ENCODE measurements at regions not wholly inside any gene's neighbourhood (a gene's known extent, or its start where the extent isn't known, plus 50 kb on each side); places are given as distances from the start of the nearest gene placed in this dataset.
"Not testable (repeated sequence)": the region's sequence is repeated elsewhere in the genome, so short reads cannot be mapped to it uniquely, and the experiment has no call there.

DNA sequence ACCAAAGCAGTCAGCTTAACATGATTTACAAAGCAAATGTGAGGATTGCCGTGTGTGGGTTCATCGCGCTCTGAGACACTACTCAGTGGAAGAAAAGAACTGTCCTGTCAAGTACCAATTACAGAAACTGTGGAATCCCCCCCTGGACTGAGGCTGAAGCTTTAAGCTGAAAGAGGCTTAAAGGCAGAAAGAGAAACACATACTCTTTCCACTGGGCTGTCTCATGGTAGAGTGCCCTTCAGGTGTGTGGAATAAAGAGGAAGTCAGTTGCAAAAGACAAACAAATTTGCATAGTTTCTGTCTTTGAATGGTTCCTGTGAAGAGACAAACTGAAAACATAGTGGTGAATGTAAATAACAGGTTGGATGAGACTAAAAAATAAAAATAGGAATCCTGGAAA lies 560.4 kb upstream of the SYNCRIP start:
- intact Hi-C loops (cut with DNase I): no loop called here
- Histone ChIP-seq H3K27me3 (ENCODE audit: control insufficient read depth, insufficient read depth, low read length) (no peaks in the 10 kb centered on the region), H3K27ac (ENCODE audit: low read depth in 2 of 2, low read length in 2 of 2) (no peak overlapping the region), H3K4me3 (ENCODE audit: low read length in 3 of 3) (no peak overlapping the region), H3K4me1 (ENCODE audit: control insufficient read depth in 2 of 3, insufficient read depth in 2 of 3, low read depth in 1 of 3, low read length in 3 of 3) (no peaks in the 10 kb centered on the region), H3K9ac (ENCODE audit: low read length in 3 of 3) (no peak overlapping the region), H3K36me3 (ENCODE audit: control insufficient read depth in 2 of 3, insufficient read depth in 3 of 3, low read length in 3 of 3) (no peaks in the 10 kb centered on the region), H3K9me3 (ENCODE audit: control insufficient read depth in 2 of 3, insufficient read depth in 1 of 3, low read length in 3 of 3) (no peaks in the 10 kb centered on the region)
- DNase-seq (no peak), FAIRE-seq (no peak)
- TF ChIP-seq, protein P1, sequence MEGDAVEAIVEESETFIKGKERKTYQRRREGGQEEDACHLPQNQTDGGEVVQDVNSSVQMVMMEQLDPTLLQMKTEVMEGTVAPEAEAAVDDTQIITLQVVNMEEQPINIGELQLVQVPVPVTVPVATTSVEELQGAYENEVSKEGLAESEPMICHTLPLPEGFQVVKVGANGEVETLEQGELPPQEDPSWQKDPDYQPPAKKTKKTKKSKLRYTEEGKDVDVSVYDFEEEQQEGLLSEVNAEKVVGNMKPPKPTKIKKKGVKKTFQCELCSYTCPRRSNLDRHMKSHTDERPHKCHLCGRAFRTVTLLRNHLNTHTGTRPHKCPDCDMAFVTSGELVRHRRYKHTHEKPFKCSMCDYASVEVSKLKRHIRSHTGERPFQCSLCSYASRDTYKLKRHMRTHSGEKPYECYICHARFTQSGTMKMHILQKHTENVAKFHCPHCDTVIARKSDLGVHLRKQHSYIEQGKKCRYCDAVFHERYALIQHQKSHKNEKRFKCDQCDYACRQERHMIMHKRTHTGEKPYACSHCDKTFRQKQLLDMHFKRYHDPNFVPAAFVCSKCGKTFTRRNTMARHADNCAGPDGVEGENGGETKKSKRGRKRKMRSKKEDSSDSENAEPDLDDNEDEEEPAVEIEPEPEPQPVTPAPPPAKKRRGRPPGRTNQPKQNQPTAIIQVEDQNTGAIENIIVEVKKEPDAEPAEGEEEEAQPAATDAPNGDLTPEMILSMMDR (IDR thresholded peaks at IDR 0.05; ENCODE audit: borderline replicate concordance, extremely low read depth, insufficient read depth): no peak

DNA sequence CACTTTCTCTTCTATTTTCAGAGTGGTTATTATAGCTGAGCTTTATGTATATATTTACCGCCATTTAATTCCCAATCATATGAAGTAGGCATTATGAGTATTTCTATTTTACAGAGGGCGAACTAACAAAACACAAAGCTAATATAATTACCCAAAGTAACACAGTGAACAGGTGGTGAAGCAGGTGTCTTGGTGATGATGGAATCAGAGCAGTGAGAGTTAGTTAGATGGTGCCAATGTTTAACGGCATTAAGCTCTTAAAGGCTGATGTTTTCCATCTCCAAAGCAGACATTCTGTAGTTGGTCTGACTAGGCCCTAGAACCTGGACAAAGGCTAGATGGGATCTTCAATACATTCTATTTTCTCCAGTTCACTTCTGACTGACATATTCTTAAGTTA lies 551.1 kb upstream of the SYNCRIP start:
- Histone ChIP-seq H3K27me3 (ENCODE audit: control insufficient read depth, insufficient read depth, low read length) (no peaks in the 10 kb centered on the region), H3K36me3 (ENCODE audit: control insufficient read depth in 2 of 3, insufficient read depth in 3 of 3, low read length in 3 of 3) (no peaks in the 10 kb centered on the region), H3K9me3 (ENCODE audit: control insufficient read depth in 2 of 3, insufficient read depth in 1 of 3, low read length in 3 of 3) (no peaks in the 10 kb centered on the region), H3K27ac (ENCODE audit: low read depth in 2 of 2, low read length in 2 of 2) (no peak overlapping the region), H3K4me1 (ENCODE audit: control insufficient read depth in 2 of 3, insufficient read depth in 2 of 3, low read depth in 1 of 3, low read length in 3 of 3) (no peaks in the 10 kb centered on the region), H3K9ac (ENCODE audit: low read length in 3 of 3) (no peak overlapping the region), H3K4me3 (ENCODE audit: low read length in 3 of 3) (no peak overlapping the region)
- DNase-seq (no peak), FAIRE-seq (no peak)
- intact Hi-C loops (cut with DNase I): no loop called here
- TF ChIP-seq, protein P1 (IDR thresholded peaks at IDR 0.05; ENCODE audit: borderline replicate concordance, extremely low read depth, insufficient read depth): no peak

DNA sequence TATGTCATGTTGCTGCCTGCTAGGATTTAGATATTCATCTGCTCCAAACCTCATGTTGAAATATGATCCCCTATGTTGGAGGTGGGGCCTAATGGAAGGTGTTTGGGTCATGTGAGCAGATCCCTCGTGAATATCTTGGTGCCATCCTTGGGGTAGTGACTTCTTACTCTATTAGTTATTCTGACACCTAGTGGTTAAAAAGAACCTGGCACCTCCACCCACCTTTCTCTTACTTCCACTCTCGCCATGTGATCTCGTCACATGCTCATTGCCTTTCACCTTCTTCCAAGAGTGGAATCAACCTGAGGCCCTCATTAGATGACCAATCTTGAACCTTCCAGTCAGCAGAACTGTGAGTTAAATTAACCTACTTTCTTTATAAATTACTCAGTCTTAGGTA lies 549.4 kb upstream of the SYNCRIP start:
- intact Hi-C loops (cut with DNase I): no loop called here
- Histone ChIP-seq H3K27me3 (ENCODE audit: control insufficient read depth, insufficient read depth, low read length) (no peaks in the 10 kb centered on the region), H3K9ac (ENCODE audit: low read length in 3 of 3) (no peak overlapping the region), H3K27ac (ENCODE audit: low read depth in 2 of 2, low read length in 2 of 2) (no peak overlapping the region), H3K4me3 (ENCODE audit: low read length in 3 of 3) (no peak overlapping the region), H3K9me3 (ENCODE audit: control insufficient read depth in 2 of 3, insufficient read depth in 1 of 3, low read length in 3 of 3) (no peaks in the 10 kb centered on the region), H3K36me3 (ENCODE audit: control insufficient read depth in 2 of 3, insufficient read depth in 3 of 3, low read length in 3 of 3) (no peaks in the 10 kb centered on the region), H3K4me1 (ENCODE audit: control insufficient read depth in 2 of 3, insufficient read depth in 2 of 3, low read depth in 1 of 3, low read length in 3 of 3) (no peaks in the 10 kb centered on the region)
- DNase-seq (peak in 2 of 5 donors; percentile 2 to 9), FAIRE-seq (no peak)
- TF ChIP-seq, protein P1 (IDR thresholded peaks at IDR 0.05; ENCODE audit: borderline replicate concordance, extremely low read depth, insufficient read depth): peak; percentile 3

DNA sequence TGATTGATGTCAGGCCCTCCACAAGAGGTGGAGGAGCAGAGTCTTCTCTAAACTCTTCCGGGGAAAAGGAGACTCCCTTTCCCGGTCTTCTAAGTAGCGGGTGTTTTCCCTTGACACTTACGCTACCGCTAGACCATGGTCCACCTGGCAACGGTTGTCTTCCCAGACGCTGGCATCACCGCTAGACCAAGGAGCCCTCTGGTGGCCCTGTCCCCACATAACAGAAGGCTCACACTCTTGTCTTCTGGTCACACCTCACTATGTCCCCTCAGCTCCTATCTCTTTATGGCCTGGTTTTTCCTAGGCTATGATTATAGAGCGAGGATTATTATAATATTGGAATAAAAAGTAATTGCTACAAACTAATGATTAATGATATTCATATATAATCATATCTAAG lies 532.5 kb upstream of the SYNCRIP start:
- H3K4me1 ChIP-seq (ENCODE audit: control insufficient read depth in 2 of 3, insufficient read depth in 2 of 3, low read depth in 1 of 3, low read length in 3 of 3); H3K4me3 ChIP-seq (ENCODE audit: low read length in 3 of 3); intact Hi-C loops (cut with DNase I); FAIRE-seq; H3K27me3 ChIP-seq (ENCODE audit: control insufficient read depth, insufficient read depth, low read length); H3K9ac ChIP-seq (ENCODE audit: low read length in 3 of 3); H3K9me3 ChIP-seq (ENCODE audit: control insufficient read depth in 2 of 3, insufficient read depth in 1 of 3, low read length in 3 of 3); H3K27ac ChIP-seq (ENCODE audit: low read depth in 2 of 2, low read length in 2 of 2); H3K36me3 ChIP-seq (ENCODE audit: control insufficient read depth in 2 of 3, insufficient read depth in 3 of 3, low read length in 3 of 3): not testable (repeated sequence)
- TF ChIP-seq, protein P1 (IDR thresholded peaks at IDR 0.05; ENCODE audit: borderline replicate concordance, extremely low read depth, insufficient read depth): peak; percentile 25
- peak in 1 of 5 donors; percentile 21 for DNase-seq

Measured in kidney (tissue), 13 donors.